ENCODE measurements at regions not wholly inside any gene's neighbourhood (a gene's known extent, or its start where the extent isn't known, plus 50 kb on each side); places are given as distances from the start of the nearest gene placed in this dataset.

DNA sequence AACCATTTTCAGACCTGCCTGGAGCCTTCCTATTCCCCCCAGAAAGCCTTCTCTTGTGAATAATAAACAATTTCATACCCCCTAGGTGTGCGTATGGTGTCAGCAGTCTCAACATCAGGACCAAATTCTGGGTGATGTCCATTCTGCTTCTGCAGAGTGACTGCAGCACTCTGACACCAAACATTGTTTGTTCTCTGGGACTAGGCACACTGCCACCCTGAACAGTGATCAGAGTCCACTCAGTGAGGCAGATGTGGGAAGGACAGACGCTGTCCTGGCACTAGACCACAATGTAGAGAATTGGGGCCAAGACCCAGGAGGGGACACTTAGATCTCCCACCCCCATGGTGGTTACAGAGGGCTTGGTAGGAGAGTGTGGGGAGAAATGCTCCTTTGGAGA, 175.1 kb downstream of the BACH1 start (continued):
- TF ChIP-seq POU5F1 (IDR thresholded peaks at IDR 0.05; ENCODE audit: borderline replicate concordance, low read depth, low read length, partially characterized antibody) = no peak
- TF ChIP-seq HNRNPL (IDR thresholded peaks at IDR 0.05; ENCODE audit: low read depth, low read length) = no peak

DNA sequence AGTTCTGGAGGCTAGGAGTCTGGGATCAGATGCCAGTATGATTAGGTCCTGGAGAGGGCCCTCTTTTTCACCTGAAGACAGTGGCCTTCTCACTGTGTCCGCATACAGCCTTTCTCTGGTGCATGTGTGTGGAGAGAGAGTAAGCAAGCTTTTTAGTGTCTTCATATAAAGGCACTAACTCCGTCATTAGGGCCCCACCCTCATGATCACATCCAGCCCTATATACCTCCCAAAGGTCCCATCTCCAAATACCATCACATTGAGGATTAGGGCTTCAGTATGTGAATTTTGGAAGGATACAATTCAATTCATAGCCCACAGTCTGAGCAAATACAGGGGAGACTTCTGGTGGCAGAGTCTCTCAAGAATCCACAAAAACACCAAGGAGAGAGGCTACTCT, 176.6 kb downstream of the BACH1 start:
- BruUV-seq (replicated peaks) = no TSS peak
- no peaks in the 10 kb centered on the region for H3K9me3 ChIP-seq (replicated peaks; ENCODE audit: control insufficient read depth, insufficient read depth, low read depth, low read length)
- no peaks in the 10 kb centered on the region for H3K36me3 ChIP-seq (ENCODE audit: control insufficient read depth, insufficient read depth, low read length)
- in situ Hi-C loops (cut with MboI) (no loop called here), intact Hi-C loops (cut with micrococcal nuclease) (loop anchor here (5.0 to 10.0 kb wide), 4 partner anchors 167 to 388 kb away; no protein-coding TSS in a partner anchor)
- DNase-seq (ENCODE audit: extremely low read depth in 1 of 4, low spot score in 3 of 4) = no peak
- H3K27ac ChIP-seq (ENCODE audit: extremely low read depth, low read depth, low read length) = no peak overlapping the region
- no peak overlapping the region for H3K4me3 ChIP-seq
- 97% methylated on average over 2 of the region's 2 CpGs for WGBS (ENCODE audit: insufficient coverage, low coverage, missing lambda C conversion rate)
- no peak for ATAC-seq
- no peaks in the 10 kb centered on the region for H3K79me2 ChIP-seq (ENCODE audit: control insufficient read depth, insufficient read depth, low read length)
- no peak overlapping the region for H3K4me2 ChIP-seq (ENCODE audit: insufficient read depth, low read length)
- H3K4me1 ChIP-seq (replicated peaks in 1 of 2; ENCODE audit: control insufficient read depth in 2 of 2, insufficient read depth in 2 of 2, low read length in 2 of 2) = peaks cover 0 to 8% of the 10 kb centered on the region in 2 experiments; a peak in 3 of 5 replicates
- H2AFZ ChIP-seq (ENCODE audit: low read depth, low read length) = peak overlapping the region; percentile 68
- H4K20me1 ChIP-seq (replicated peaks; ENCODE audit: control insufficient read depth, insufficient read depth, low read length) = no peaks in the 10 kb centered on the region
- CTCF ChIA-PET (ENCODE audit: low intra/inter-chr PET ratio) = interaction anchor here (0.6 to 1.4 kb wide), 2 partner anchors 12 to 149 kb away, joined by 3 read pairs; no protein-coding TSS in a partner anchor
- FAIRE-seq = no peak
- no peak overlapping the region for H3K9ac ChIP-seq (ENCODE audit: insufficient read depth in 1 of 2, low read depth in 2 of 2, low read length in 2 of 2)
- no peak for TF ChIP-seq NFXL1 (CRISPR knock-in tag; IDR thresholded peaks at IDR 0.05)
- TF ChIP-seq ARHGAP35 (IDR thresholded peaks at IDR 0.05; ENCODE audit: partially characterized antibody) = no peak
- TF ChIP-seq, protein P1, sequence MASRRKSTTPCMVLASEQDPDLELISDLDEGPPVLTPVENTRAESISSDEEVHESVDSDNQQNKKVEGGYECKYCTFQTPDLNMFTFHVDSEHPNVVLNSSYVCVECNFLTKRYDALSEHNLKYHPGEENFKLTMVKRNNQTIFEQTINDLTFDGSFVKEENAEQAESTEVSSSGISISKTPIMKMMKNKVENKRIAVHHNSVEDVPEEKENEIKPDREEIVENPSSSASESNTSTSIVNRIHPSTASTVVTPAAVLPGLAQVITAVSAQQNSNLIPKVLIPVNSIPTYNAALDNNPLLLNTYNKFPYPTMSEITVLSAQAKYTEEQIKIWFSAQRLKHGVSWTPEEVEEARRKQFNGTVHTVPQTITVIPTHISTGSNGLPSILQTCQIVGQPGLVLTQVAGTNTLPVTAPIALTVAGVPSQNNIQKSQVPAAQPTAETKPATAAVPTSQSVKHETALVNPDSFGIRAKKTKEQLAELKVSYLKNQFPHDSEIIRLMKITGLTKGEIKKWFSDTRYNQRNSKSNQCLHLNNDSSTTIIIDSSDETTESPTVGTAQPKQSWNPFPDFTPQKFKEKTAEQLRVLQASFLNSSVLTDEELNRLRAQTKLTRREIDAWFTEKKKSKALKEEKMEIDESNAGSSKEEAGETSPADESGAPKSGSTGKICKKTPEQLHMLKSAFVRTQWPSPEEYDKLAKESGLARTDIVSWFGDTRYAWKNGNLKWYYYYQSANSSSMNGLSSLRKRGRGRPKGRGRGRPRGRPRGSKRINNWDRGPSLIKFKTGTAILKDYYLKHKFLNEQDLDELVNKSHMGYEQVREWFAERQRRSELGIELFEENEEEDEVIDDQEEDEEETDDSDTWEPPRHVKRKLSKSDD (conservative IDR thresholded peaks at IDR 0.05; ENCODE audit: low read length) = no peak
- no peak for TF ChIP-seq HMG20A (CRISPR knock-in tag; conservative IDR thresholded peaks at IDR 0.05)
- no peak for TF ChIP-seq ZC3H11A (IDR thresholded peaks at IDR 0.05; ENCODE audit: low read depth, low read length)
- TF ChIP-seq, protein P2, sequence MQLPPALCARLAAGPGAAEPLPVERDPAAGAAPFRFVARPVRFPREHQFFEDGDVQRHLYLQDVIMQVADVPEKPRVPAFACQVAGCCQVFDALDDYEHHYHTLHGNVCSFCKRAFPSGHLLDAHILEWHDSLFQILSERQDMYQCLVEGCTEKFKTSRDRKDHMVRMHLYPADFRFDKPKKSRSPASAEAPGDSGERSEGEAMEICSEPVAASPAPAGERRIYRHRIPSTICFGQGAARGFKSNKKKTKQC (CRISPR knock-in tag; IDR thresholded peaks at IDR 0.05) = no peak
- TF ChIP-seq, protein P3, sequence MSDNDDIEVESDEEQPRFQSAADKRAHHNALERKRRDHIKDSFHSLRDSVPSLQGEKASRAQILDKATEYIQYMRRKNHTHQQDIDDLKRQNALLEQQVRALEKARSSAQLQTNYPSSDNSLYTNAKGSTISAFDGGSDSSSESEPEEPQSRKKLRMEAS (CRISPR knock-in tag; IDR thresholded peaks at IDR 0.05) = no peak
- no peak for TF ChIP-seq TAF7 (tag; IDR thresholded peaks at IDR 0.05)
- no peak for TF ChIP-seq NFATC3 (IDR thresholded peaks at IDR 0.05)
- TF ChIP-seq ZNF764 (CRISPR knock-in tag; IDR thresholded peaks at IDR 0.05; ENCODE audit: low read depth) = no peak
- no peak for TF ChIP-seq MED1 (CRISPR knock-in tag; IDR thresholded peaks at IDR 0.05; ENCODE audit: borderline replicate concordance)
- TF ChIP-seq, protein P4, sequence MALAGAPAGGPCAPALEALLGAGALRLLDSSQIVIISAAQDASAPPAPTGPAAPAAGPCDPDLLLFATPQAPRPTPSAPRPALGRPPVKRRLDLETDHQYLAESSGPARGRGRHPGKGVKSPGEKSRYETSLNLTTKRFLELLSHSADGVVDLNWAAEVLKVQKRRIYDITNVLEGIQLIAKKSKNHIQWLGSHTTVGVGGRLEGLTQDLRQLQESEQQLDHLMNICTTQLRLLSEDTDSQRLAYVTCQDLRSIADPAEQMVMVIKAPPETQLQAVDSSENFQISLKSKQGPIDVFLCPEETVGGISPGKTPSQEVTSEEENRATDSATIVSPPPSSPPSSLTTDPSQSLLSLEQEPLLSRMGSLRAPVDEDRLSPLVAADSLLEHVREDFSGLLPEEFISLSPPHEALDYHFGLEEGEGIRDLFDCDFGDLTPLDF (CRISPR knock-in tag; IDR thresholded peaks at IDR 0.05) = no peak
- TF ChIP-seq ZNF696 (CRISPR knock-in tag; conservative IDR thresholded peaks at IDR 0.05) = no peak
- no peak for TF ChIP-seq HNRNPL (IDR thresholded peaks at IDR 0.05; ENCODE audit: low read depth, low read length)
- no peak for TF ChIP-seq RBM25 (IDR thresholded peaks at IDR 0.05; ENCODE audit: low read depth, low read length, severe bottlenecking)
- TF ChIP-seq SNIP1 (IDR thresholded peaks at IDR 0.05; ENCODE audit: low read depth) = no peak
- no peak for TF ChIP-seq POLR2B (IDR thresholded peaks at IDR 0.05; ENCODE audit: low read depth, partially characterized antibody)
- POLR2A ChIA-PET = interaction anchor here (0.7 kb wide), 1 partner anchor 372 kb away, joined by 3 read pairs; no protein-coding TSS in a partner anchor
- no peaks in the 10 kb centered on the region for H3K27me3 ChIP-seq (ENCODE audit: control insufficient read depth in 2 of 2, insufficient read depth in 2 of 2, low read length in 2 of 2)
- no peaks in the 10 kb centered on the region for H3K9me1 ChIP-seq (ENCODE audit: control insufficient read depth, insufficient read depth, low read length)
